A549 (cell line): ENCODE measurements at regions not wholly inside any gene's neighbourhood (a gene's known extent, or its start where the extent isn't known, plus 50 kb on each side); places are given as distances from the start of the nearest gene placed in this dataset.
A peak's percentile ranks its signal among the peaks of the same experiment; 100 is the strongest.

Experiments used
- ATAC-seq, 2 experiments: fragments of 200-7000 bp in 1 of 2; fragments of >200 bp in 1 of 2; cut with Nextera tagmentation in 1 of 2; cut with Tn5 transposase in 1 of 2; 3 replicates each; pipeline versions ENCODE4 v1.8.0 to v1.9.1; 2018 to 2020; ENCODE audit warnings: mild to moderate bottlenecking in 1 of 2, moderate library complexity in 1 of 2
- CTCF ChIA-PET: fragments of 300-600 bp; sonication (Branson Sonifier 250); formaldehyde crosslinking; extraction: SDS; loops from one replicate; lab custom pipeline; 2021; ENCODE audit warnings: antibody characterized with exemption, inconsistent platforms; lab: Yijun Ruan, JAX
- POLR2A ChIA-PET: fragments of 350-600 bp; formaldehyde crosslinking; extraction: SDS; loops from one replicate; lab custom pipeline; 2021; ENCODE audit warnings: antibody characterized with exemption, inconsistent platforms; lab: Yijun Ruan, JAX
- DNase-seq, 2 experiments: peaks; one replicate each; pipeline versions ENCODE4 v3.0.0 to v3.0.0-alpha.2; 2011 to 2016; ENCODE audit warnings: low read depth in 1 of 2, low spot score in 1 of 2
- FAIRE-seq: peaks from 2 replicates; lab custom pipeline; 2011; peaks lifted over from hg19 to GRCh38; lab: Jason Lieb, UNC
- H3K27ac ChIP-seq, 2 experiments: fragments of >200 bp; sonication (Bioruptor Twin); formaldehyde crosslinking; 3 replicates each; pipeline ENCODE4 v1.5.1; 2016 to 2017
- H3K4me1 ChIP-seq: fragments of >200 bp; sonication (Bioruptor Twin); formaldehyde crosslinking; 3 replicates; pipeline ENCODE4 v1.6.1; 2016
- H3K4me2 ChIP-seq: fragments of >200 bp; sonication (Bioruptor Twin); formaldehyde crosslinking; 3 replicates; pipeline ENCODE4 v1.6.1; 2016
- H3K4me3 ChIP-seq: fragments of >200 bp; sonication (Bioruptor Twin); formaldehyde crosslinking; 3 replicates; pipeline ENCODE4 v1.5.1; 2016
- H3K9me3 ChIP-seq: fragments of >200 bp; sonication (Bioruptor Twin); formaldehyde crosslinking; 3 replicates; pipeline ENCODE4 v1.6.1; 2016
- CBX8 ChIP-seq: fragments of 200-600 bp; sonication (generic); IDR thresholded peaks from 2 replicates; pipeline ENCODE4 v1.6.1; 2016
- CEBPB ChIP-seq, 2 experiments: fragments of >200 bp in 1 of 2; sonication (Bioruptor Twin) in 1 of 2; formaldehyde crosslinking in 1 of 2; IDR thresholded peaks; 2 replicates each; pipeline ENCODE4 v1.6.1; 2012 to 2016
- CHD4 ChIP-seq: fragments of 200-600 bp; sonication (generic); IDR thresholded peaks from 2 replicates; pipeline ENCODE4 v1.6.1; 2016; ENCODE audit warnings: antibody characterized with exemption, mild to moderate bottlenecking, borderline replicate concordance
- CTCF ChIP-seq: fragments of >200 bp; sonication (Bioruptor Twin); formaldehyde crosslinking; IDR thresholded peaks from 3 replicates; pipeline ENCODE4 v1.5.1; 2016
- E2F6 ChIP-seq: IDR thresholded peaks from 2 replicates; pipeline ENCODE4 v1.6.1; 2012; ENCODE audit warnings: low read depth, borderline replicate concordance
- EHMT2 ChIP-seq: fragments of 200-600 bp; sonication (generic); IDR thresholded peaks from 2 replicates; pipeline ENCODE4 v1.6.1; 2016; ENCODE audit warnings: antibody characterized with exemption, low read depth, mild to moderate bottlenecking, moderate library complexity
- EP300 ChIP-seq, 2 experiments: fragments of >200 bp; sonication (Bioruptor Twin); formaldehyde crosslinking; IDR thresholded peaks; 2 replicates in 1 of 2; 3 replicates in 1 of 2; pipeline ENCODE4 v1.6.1; 2016 to 2017
- FOSL2 ChIP-seq, 2 experiments: fragments of 450-650 bp in 1 of 2; fragments of >200 bp in 1 of 2; sonication (Bioruptor Twin) in 1 of 2; formaldehyde crosslinking; IDR thresholded peaks; 2 replicates each; pipeline versions ENCODE4 v1.5.0 to v1.6.1; 2016 to 2020; ENCODE audit warnings: mild to moderate bottlenecking in 1 of 2, moderate library complexity in 1 of 2
- HOXB13 ChIP-seq: fragments of 250-450 bp; sonication (Bioruptor Pico); IDR thresholded peaks from 2 replicates; pipeline ENCODE4 v1.5.0; 2020; ENCODE audit warnings: low read depth, mild to moderate bottlenecking, moderate library complexity
- HOXB5 ChIP-seq: fragments of 250-450 bp; sonication (Bioruptor Pico); IDR thresholded peaks from 2 replicates; pipeline ENCODE4 v1.5.0; 2020; ENCODE audit warnings: mild to moderate bottlenecking, moderate library complexity
- KDM5A ChIP-seq: fragments of 200-600 bp; sonication (generic); IDR thresholded peaks from 2 replicates; pipeline ENCODE4 v1.6.1; 2016; ENCODE audit warnings: antibody characterized with exemption, mild to moderate bottlenecking
- MAFK ChIP-seq: fragments of 450-650 bp; IDR thresholded peaks from 2 replicates; pipeline ENCODE4 v1.6.1; 2014; ENCODE audit not compliant: partially characterized antibody
- MAX ChIP-seq: IDR thresholded peaks from 2 replicates; pipeline ENCODE4 v1.6.1; 2012
- NFE2L2 ChIP-seq: fragments of 150-350 bp; conservative IDR thresholded peaks from 2 replicates; pipeline ENCODE4 v1.6.1; 2014; ENCODE audit warnings: low read length
- PBX3 ChIP-seq: IDR thresholded peaks from 2 replicates; pipeline ENCODE4 v1.6.1; 2012
- PHF8 ChIP-seq: fragments of 200-600 bp; sonication (generic); IDR thresholded peaks from 2 replicates; pipeline ENCODE4 v1.6.1; 2016; ENCODE audit warnings: low read depth, mild to moderate bottlenecking, antibody characterized with exemption, moderate library complexity, borderline replicate concordance
- RAD21 ChIP-seq, 2 experiments: fragments of >200 bp in 1 of 2; sonication (Bioruptor Twin) in 1 of 2; formaldehyde crosslinking in 1 of 2; IDR thresholded peaks in 1 of 2; conservative IDR thresholded peaks in 1 of 2; 2 replicates in 1 of 2; 3 replicates in 1 of 2; pipeline ENCODE4 v1.6.1; 2012 to 2018; ENCODE audit warnings: inconsistent platforms in 1 of 2
- RCOR1 ChIP-seq: fragments of 150-350 bp; IDR thresholded peaks from 2 replicates; pipeline ENCODE4 v1.6.1; 2014; ENCODE audit warnings: antibody characterized with exemption, low read length, low read depth
- RFX5 ChIP-seq: fragments of 450-650 bp; IDR thresholded peaks from 2 replicates; pipeline ENCODE4 v1.7.1; 2014; ENCODE audit warnings: antibody characterized with exemption, mild to moderate bottlenecking, moderate library complexity
- RNF2 ChIP-seq: fragments of 200-600 bp; sonication (generic); IDR thresholded peaks from 2 replicates; pipeline ENCODE4 v1.6.1; 2016; ENCODE audit warnings: low read depth, mild to moderate bottlenecking, antibody characterized with exemption, moderate library complexity, borderline replicate concordance
- SMC3 ChIP-seq: fragments of >200 bp; sonication (Bioruptor Twin); formaldehyde crosslinking; IDR thresholded peaks from 3 replicates; pipeline ENCODE4 v1.6.1; 2018; ENCODE audit warnings: inconsistent platforms
- TFCP2L1 ChIP-seq: fragments of 250-450 bp; sonication (Bioruptor Pico); IDR thresholded peaks from 2 replicates; pipeline ENCODE4 v1.5.0; 2021; ENCODE audit warnings: mild to moderate bottlenecking
- ZNF302 ChIP-seq: fragments of 250-450 bp; sonication (Bioruptor Pico); IDR thresholded peaks from 2 replicates; pipeline ENCODE4 v1.9.0; 2021; ENCODE audit warnings: inconsistent platforms, mild to moderate bottlenecking, moderate library complexity
- ZSCAN20 ChIP-seq: fragments of 250-450 bp; sonication (Bioruptor Pico); IDR thresholded peaks from 2 replicates; pipeline ENCODE4 v1.8.0; 2022; ENCODE audit warnings: mild to moderate bottlenecking, moderate library complexity
- WGBS: methylation state at CpG from one replicate; pipeline ENCODE4 v1.1.6; 2017; ENCODE audit errors: missing lambda C conversion rate; 5-methylcytosine and 5-hydroxymethylcytosine counted together

GRCh38 chr6:127032971-127033370 lies 85.5 kb upstream of the RSPO3 start:
- Histone ChIP-seq H3K4me1 (peaks cover 9% of the 10 kb centered on the region; the same call in 2 of the 3 replicates), H3K9me3 (no peaks in the 10 kb centered on the region), H3K4me3 (no peak overlapping the region), H3K4me2 (no peak overlapping the region), H3K27ac (no peak overlapping the region)
- DNase-seq = no peak
- ChIA-PET CTCF (no interaction called here), POLR2A (no interaction called here)
- WGBS = 84% methylated on average over 3 of the region's 3 CpGs
- TF ChIP-seq CEBPB (IDR thresholded peaks at IDR 0.05) (no peak), SMC3 (no peak)
- no peak for ATAC-seq
- FAIRE-seq = no peak

- no peak for DNase-seq
- no peak for ATAC-seq
- CTCF ChIA-PET = interaction anchor here (1.1 kb wide), 1 partner anchor 522 kb away, joined by 3 read pairs; no protein-coding TSS in a partner anchor
Observed at GRCh38 chr6:127051571-127052260, 66.8 kb upstream of the RSPO3 start.

GRCh38 chr6:127053032-127053874 lies 65.2 kb upstream of the RSPO3 start:
- FAIRE-seq = no peak
- Histone ChIP-seq H3K4me3 (no peak overlapping the region), H3K4me1 (peaks cover 10% of the 10 kb centered on the region; the same call in 2 of the 3 replicates), H3K27ac (peak overlapping the region in 1 of 2 experiments; percentile 8; a peak in 1 of 6 replicates), H3K4me2 (peak overlapping the region; percentile 18; the same call in 1 of the 3 replicates), H3K9me3 (no peaks in the 10 kb centered on the region)
- TF ChIP-seq EHMT2 (no peak), EP300 (IDR thresholded peaks at IDR 0.05) (no peak), KDM5A (no peak), HOXB5 (CRISPR knock-in tag) (no peak), MAFK (no peak), CBX8 (no peak), ZNF302 (CRISPR knock-in tag) (no peak), RAD21 (conservative IDR thresholded peaks at IDR 0.05 in 1 of 2, IDR thresholded peaks at IDR 0.05 in 1 of 2) (no peak), PBX3 (no peak), ZSCAN20 (CRISPR knock-in tag) (no peak)
- 49% methylated on average over 2 of the region's 2 CpGs for WGBS
- no peak; a peak in 1 of 6 replicates for ATAC-seq
- ChIA-PET POLR2A (no interaction called here), CTCF (interaction anchor here (1.2 kb wide), 1 partner anchor 249 kb away, joined by 4 read pairs; no protein-coding TSS in a partner anchor)
- no peak for DNase-seq

More at GRCh38 chr6:127051571-127052260, 66.8 kb upstream of the RSPO3 start:
- FAIRE-seq = no peak
- no peak overlapping the region for H3K4me2 ChIP-seq
- POLR2A ChIA-PET = no interaction called here
- no peak overlapping the region for H3K4me3 ChIP-seq
- TF ChIP-seq CHD4 (no peak), MAX (no peak), RAD21 (conservative IDR thresholded peaks at IDR 0.05 in 1 of 2, IDR thresholded peaks at IDR 0.05 in 1 of 2) (no peak), HOXB5 (CRISPR knock-in tag) (no peak), PHF8 (no peak), HOXB13 (no peak), KDM5A (no peak), FOSL2 (IDR thresholded peaks at IDR 0.05) (no peak), FOSL2 (CRISPR knock-in tag; IDR thresholded peaks at IDR 0.05) (no peak), CTCF (no peak), RFX5 (no peak), RCOR1 (no peak), TFCP2L1 (no peak), ZSCAN20 (CRISPR knock-in tag) (no peak), NFE2L2 (no peak), E2F6 (no peak), CEBPB (IDR thresholded peaks at IDR 0.05) (no peak), RNF2 (no peak)
- TF ChIP-seq, all 56 proteins: peak for 0
- H3K9me3 ChIP-seq = no peaks in the 10 kb centered on the region
- H3K4me1 ChIP-seq = peaks cover 10% of the 10 kb centered on the region; the same call in 2 of the 3 replicates
- no peak overlapping the region for H3K27ac ChIP-seq
